Motor neuron (in vitro differentiated cells): ENCODE measurements at regions not wholly inside any gene's neighbourhood (a gene's known extent, or its start where the extent isn't known, plus 50 kb on each side); places are given as distances from the start of the nearest gene placed in this dataset.
"Not testable (repeated sequence)": the region's sequence is repeated elsewhere in the genome, so short reads cannot be mapped to it uniquely, and the experiment has no call there.

Experiments used
- ATAC-seq, 8 experiments: fragments of 200-7000 bp; cut with Tn5 transposase; replicated peaks in 6 of 8; 2 replicates each; pipeline ENCODE4 v1.8.0; 2021; ENCODE audit warnings: mild to moderate bottlenecking in 8 of 8, moderate library complexity in 8 of 8
- H3K27ac ChIP-seq, 2 donors: fragments of 250-450 bp; sonication (Bioruptor Pico); 2 replicates each; pipeline ENCODE4 v1.9.0; 2021; ENCODE audit warnings: antibody characterized with exemption in 2 of 2, mild to moderate bottlenecking in 2 of 2, moderate library complexity in 1 of 2
- H3K4me1 ChIP-seq, 2 donors: fragments of 250-450 bp; sonication (Bioruptor Pico); replicated peaks in 1 of 2; 2 replicates each; pipeline ENCODE4 v1.6.1; 2021; ENCODE audit warnings: antibody characterized with exemption in 2 of 2, mild to moderate bottlenecking in 2 of 2, moderate library complexity in 1 of 2
- H3K4me3 ChIP-seq, 5 donors: fragments of 250-450 bp; sonication (Bioruptor Pico); 2 replicates each; pipeline ENCODE4 v1.9.0; 2021; ENCODE audit warnings: antibody characterized with exemption in 5 of 5, mild to moderate bottlenecking in 5 of 5, moderate library complexity in 4 of 5
- WGBS, 10 experiments: fragments of 450-650 bp; shearing (Covaris generic); methylation state at CpG; one replicate each; pipeline ENCODE4 v1.0.0; 2022; 5-methylcytosine and 5-hydroxymethylcytosine counted together
- in situ Hi-C, 9 experiments: fragments of 400-800 bp; cut with MboI; loops; one replicate each; pipeline ENCODE4 v1.15.0; 2021; ENCODE audit warnings: low sequenced_read_pairs in 9 of 9, low pct_unique_long_range_greater_than_20kb in 2 of 9; ENCODE audit not compliant: unreplicated experiment in 9 of 9

- in situ Hi-C loops, result no loop called here
- ATAC-seq, result peak in 2 of 8 experiments; percentile 33 to 75
These were observed 99.9 kb upstream of the SLC24A4 start for GRCh38 chr14:92223025-92223424.

GRCh38 chr14:92224358-92224954 is 98.5 kb upstream of the SLC24A4 start:
- in situ Hi-C loops, result no loop called here
- no peak overlapping the region for H3K4me3 ChIP-seq
- H3K27ac ChIP-seq, result no peak overlapping the region
- peaks cover 0 to 3% of the 10 kb centered on the region in 2 donors for H3K4me1 ChIP-seq
- ATAC-seq, result peak in 5 of 8 experiments; percentile 24 to 75 (median 39)
- WGBS, 10 experiments, result 45 to 95% (median 73%) methylated on average over 3 to 10 of the region's 10 CpGs

More at GRCh38 chr14:92223025-92223424, 99.9 kb upstream of the SLC24A4 start:
- H3K4me3 ChIP-seq, result no peak overlapping the region
- no peak overlapping the region for H3K27ac ChIP-seq
- H3K4me1 ChIP-seq, result peaks cover 0 to 3% of the 10 kb centered on the region in 2 donors
- 6 to 46% (median 20%) methylated on average over 1 to 3 of the region's 3 CpGs; no CpG with 5 or more reads in 3 of the 10 experiments for WGBS, 10 experiments

GRCh38 chr14:92225731-92226130 is 97.2 kb upstream of the SLC24A4 start:
- ATAC-seq, result no peak
- 20 to 83% (median 56%) methylated on average over 1 to 2 of the region's 2 CpGs; no CpG with 5 or more reads in 2 of the 10 experiments for WGBS, 10 experiments
- Histone ChIP-seq H3K4me1 (peaks cover 0 to 3% of the 10 kb centered on the region in 2 donors), H3K4me3 (no peak overlapping the region), H3K27ac (no peak overlapping the region)
- in situ Hi-C loops, result no loop called here

GRCh38 chr14:92226166-92226565 is 96.8 kb upstream of the SLC24A4 start:
- in situ Hi-C loops, ATAC-seq, H3K4me1 ChIP-seq, H3K4me3 ChIP-seq, H3K27ac ChIP-seq: not testable (repeated sequence)

GRCh38 chr14:92236243-92236900 is 86.6 kb upstream of the SLC24A4 start:
- no peak overlapping the region for H3K4me3 ChIP-seq
- H3K27ac ChIP-seq, result no peak overlapping the region
- in situ Hi-C loops, result no loop called here
- H3K4me1 ChIP-seq, result no peaks in the 10 kb centered on the region
- 0 to 80% (median 39%) methylated on average over 1 to 9 of the region's 9 CpGs; no CpG with 5 or more reads in 1 of the 10 experiments for WGBS, 10 experiments
- peak in 3 of 8 experiments; percentile 88 to 97 (median 96) for ATAC-seq

GRCh38 chr14:92240658-92241057 is 82.3 kb upstream of the SLC24A4 start:
- Histone ChIP-seq H3K4me1 (no peaks in the 10 kb centered on the region), H3K27ac (no peak overlapping the region), H3K4me3 (no peak overlapping the region)
- ATAC-seq, result no peak
- in situ Hi-C loops, result no loop called here
- WGBS, 10 experiments, result 32 to 100% (median 73%) methylated on average over 1 to 5 of the region's 5 CpGs

GRCh38 chr14:92241966-92242595 is 80.9 kb upstream of the SLC24A4 start:
- Histone ChIP-seq H3K4me3 (no peak overlapping the region), H3K27ac (no peak overlapping the region), H3K4me1 (no peaks in the 10 kb centered on the region)
- in situ Hi-C loops, result no loop called here
- 7 to 60% (median 46%) methylated on average over 1 to 3 of the region's 4 CpGs; no CpG with 5 or more reads in 3 of the 10 experiments for WGBS, 10 experiments
- no peak for ATAC-seq

GRCh38 chr14:92244805-92245204 is 78.2 kb upstream of the SLC24A4 start:
- no peak overlapping the region for H3K4me3 ChIP-seq
- no peak overlapping the region for H3K27ac ChIP-seq
- no peaks in the 10 kb centered on the region for H3K4me1 ChIP-seq
- no peak for ATAC-seq
- in situ Hi-C loops, result no loop called here

GRCh38 chr14:92247341-92247740 is 75.6 kb upstream of the SLC24A4 start:
- peaks cover 0 to 3% of the 10 kb centered on the region in 2 donors for H3K4me1 ChIP-seq
- H3K27ac ChIP-seq, result no peak overlapping the region
- no peak for ATAC-seq
- 49 to 100% (median 80%) methylated on average over 1 to 4 of the region's 4 CpGs; no CpG with 5 or more reads in 2 of the 10 experiments for WGBS, 10 experiments
- in situ Hi-C loops, result no loop called here
- H3K4me3 ChIP-seq, result no peak overlapping the region

- in situ Hi-C loops, result no loop called here
- peaks cover 0 to 4% of the 10 kb centered on the region in 2 donors for H3K4me1 ChIP-seq
- peak in 3 of 8 experiments; percentile 18 to 86 (median 79) for ATAC-seq
- no peak overlapping the region for H3K4me3 ChIP-seq
- 14 to 100% (median 75%) methylated on average over 1 to 4 of the region's 9 CpGs; no CpG with 5 or more reads in 4 of the 10 experiments for WGBS, 10 experiments
- no peak overlapping the region for H3K27ac ChIP-seq
These were observed 75.0 kb upstream of the SLC24A4 start for GRCh38 chr14:92247947-92248346.

- H3K27ac ChIP-seq, result no peak overlapping the region
- no peak for ATAC-seq
- 0 to 83% (median 49%) methylated on average over 2 to 3 of the region's 3 CpGs; no CpG with 5 or more reads in 2 of the 10 experiments for WGBS, 10 experiments
- peaks cover 0 to 4% of the 10 kb centered on the region in 2 donors for H3K4me1 ChIP-seq
- in situ Hi-C loops, result no loop called here
- no peak overlapping the region for H3K4me3 ChIP-seq
These were observed 74.3 kb upstream of the SLC24A4 start for GRCh38 chr14:92248696-92249095.

GRCh38 chr14:92250366-92250765 is 72.6 kb upstream of the SLC24A4 start:
- ATAC-seq, H3K4me3 ChIP-seq, H3K4me1 ChIP-seq, H3K27ac ChIP-seq, in situ Hi-C loops: not testable (repeated sequence)
- WGBS, 10 experiments, result 35 to 100% (median 78%) methylated on average over 1 to 7 of the region's 8 CpGs; no CpG with 5 or more reads in 5 of the 10 experiments

- ATAC-seq, result peak in 4 of 8 experiments; percentile 18 to 87 (median 32)
- Histone ChIP-seq H3K4me1 (peaks cover 0 to 9% of the 10 kb centered on the region in 2 donors), H3K4me3 (no peak overlapping the region), H3K27ac (no peak overlapping the region)
- in situ Hi-C loops, result no loop called here
- 3 to 100% (median 53%) methylated on average over 1 to 12 of the region's 16 CpGs for WGBS, 10 experiments
These were observed 70.6 kb upstream of the SLC24A4 start for GRCh38 chr14:92252323-92252722.
